GM23338 (cell line): ENCODE measurements at regions not wholly inside any gene's neighbourhood (a gene's known extent, or its start where the extent isn't known, plus 50 kb on each side); places are given as distances from the start of the nearest gene placed in this dataset.

Experiments used
- ATAC-seq: fragments of 200-7000 bp; cut with Tn5 transposase; 3 replicates; pipeline ENCODE4 v1.9.1; 2020
- DNase-seq: peaks from one replicate; pipeline ENCODE4 v3.0.0-alpha.2; 2015; ENCODE audit warnings: low spot score
- H2AFZ ChIP-seq: fragments of 200-600 bp; sonication (generic); 2 replicates; pipeline ENCODE4 v1.8.0; 2016; ENCODE audit warnings: antibody characterized with exemption, mild to moderate bottlenecking, moderate library complexity
- H3F3A ChIP-seq: fragments of 200-600 bp; sonication (generic); replicated peaks from 2 replicates; pipeline ENCODE4 v1.8.0; 2017; ENCODE audit warnings: antibody characterized with exemption, mixed run types, low read depth
- H3K27ac ChIP-seq: fragments of 200-600 bp; sonication (generic); 2 replicates; pipeline ENCODE4 v1.6.1; 2016; ENCODE audit warnings: low read depth
- H3K27me3 ChIP-seq: fragments of 200-600 bp; sonication (generic); 2 replicates; pipeline ENCODE4 v1.8.0; 2016; ENCODE audit warnings: mild to moderate bottlenecking, mixed run types, moderate library complexity; ENCODE audit not compliant: insufficient read depth
- H3K36me3 ChIP-seq: fragments of 200-600 bp; sonication (generic); 2 replicates; pipeline ENCODE4 v1.8.0; 2016; ENCODE audit warnings: mild to moderate bottlenecking; ENCODE audit not compliant: insufficient read depth
- H3K4me1 ChIP-seq: fragments of 200-600 bp; sonication (generic); 2 replicates; pipeline ENCODE4 v1.8.0; 2016; ENCODE audit warnings: mild to moderate bottlenecking, moderate library complexity; ENCODE audit not compliant: insufficient read depth
- H3K4me2 ChIP-seq: fragments of 200-600 bp; sonication (generic); 2 replicates; pipeline ENCODE4 v1.7.1; 2017; ENCODE audit warnings: mixed run types
- H3K4me3 ChIP-seq: fragments of 200-600 bp; sonication (generic); 2 replicates; pipeline ENCODE4 v1.6.1; 2016; ENCODE audit warnings: mixed run types
- H3K79me2 ChIP-seq: fragments of 200-600 bp; sonication (generic); replicated peaks from 2 replicates; pipeline ENCODE4 v1.8.0; 2017; ENCODE audit warnings: mild to moderate bottlenecking; ENCODE audit not compliant: insufficient read depth
- H3K9me2 ChIP-seq: fragments of 200-600 bp; sonication (generic); 2 replicates; pipeline ENCODE4 v1.8.0; 2017; ENCODE audit not compliant: insufficient read depth
- H4K20me1 ChIP-seq: fragments of 200-600 bp; sonication (generic); replicated peaks from 2 replicates; pipeline ENCODE4 v1.8.0; 2017; ENCODE audit warnings: mild to moderate bottlenecking; ENCODE audit not compliant: insufficient read depth
- H3K27ac Mint-ChIP-seq: 2 replicates; pipeline ENCODE4 v1.8.0; 2020; ENCODE audit warnings: inconsistent platforms, mild to moderate bottlenecking, moderate library complexity, mixed read lengths
- H3K27me3 Mint-ChIP-seq: 3 replicates; pipeline ENCODE4 v1.8.0; 2022; ENCODE audit warnings: low read depth, mild to moderate bottlenecking, moderate library complexity, mixed read lengths, inconsistent platforms; ENCODE audit not compliant: insufficient read depth, poor library complexity
- H3K36me3 Mint-ChIP-seq: 3 replicates; pipeline ENCODE4 v1.8.0; 2021; ENCODE audit warnings: low read depth, mild to moderate bottlenecking, inconsistent platforms, moderate library complexity, mixed read lengths
- H3K4me1 Mint-ChIP-seq: 3 replicates; pipeline ENCODE4 v1.8.0; 2020; ENCODE audit warnings: mild to moderate bottlenecking, inconsistent platforms, mixed read lengths
- H3K4me3 Mint-ChIP-seq: 3 replicates; pipeline ENCODE4 v1.8.0; 2021; ENCODE audit warnings: moderate library complexity, mild to moderate bottlenecking, inconsistent platforms, mixed read lengths
- H3K9me3 Mint-ChIP-seq: 3 replicates; pipeline ENCODE4 v1.8.0; 2020; ENCODE audit warnings: moderate library complexity, mild to moderate bottlenecking, inconsistent platforms, mixed read lengths
- NANOG ChIP-seq: IDR thresholded peaks from 2 replicates; pipeline ENCODE4 v1.6.1; 2016; ENCODE audit warnings: antibody characterized with exemption, borderline replicate concordance
- POLR2AphosphoS5 ChIP-seq: IDR thresholded peaks from 2 replicates; pipeline ENCODE4 v1.6.1; 2016; ENCODE audit warnings: antibody characterized with exemption, low read depth
- STAT1 ChIP-seq: IDR thresholded peaks from one replicate; pipeline ENCODE4 v1.6.1; 2016; ENCODE audit warnings: antibody characterized with exemption; ENCODE audit not compliant: unreplicated experiment
- ZNF114 ChIP-seq: fragments of 250-450 bp; sonication (Bioruptor Pico); IDR thresholded peaks from 2 replicates; pipeline ENCODE4 v1.5.0; 2020; ENCODE audit warnings: mild to moderate bottlenecking, moderate library complexity
- TF ChIP-seq, protein P1 (sequence below): IDR thresholded peaks from one replicate; pipeline ENCODE4 v1.6.1; 2018; ENCODE audit warnings: antibody characterized with exemption; ENCODE audit not compliant: unreplicated experiment
- TF ChIP-seq, protein P2 (sequence below): fragments of 250-450 bp; sonication (Bioruptor Pico); IDR thresholded peaks from 2 replicates; pipeline ENCODE4 v1.5.0; 2020; ENCODE audit warnings: mild to moderate bottlenecking, moderate library complexity
- TF ChIP-seq, protein P3 (sequence below): IDR thresholded peaks from 2 replicates; pipeline ENCODE4 v1.6.1; 2016; ENCODE audit warnings: antibody characterized with exemption
- TF ChIP-seq, protein P4 (sequence below), 2 experiments: fragments of 200-600 bp in 1 of 2; sonication (generic) in 1 of 2; conservative IDR thresholded peaks; 2 replicates each; pipeline versions ENCODE4 v1.5.1 to v1.6.1; 2016 to 2017; ENCODE audit warnings: antibody characterized with exemption in 2 of 2, low read depth in 2 of 2, mild to moderate bottlenecking in 2 of 2, moderate library complexity in 1 of 2

DNA sequence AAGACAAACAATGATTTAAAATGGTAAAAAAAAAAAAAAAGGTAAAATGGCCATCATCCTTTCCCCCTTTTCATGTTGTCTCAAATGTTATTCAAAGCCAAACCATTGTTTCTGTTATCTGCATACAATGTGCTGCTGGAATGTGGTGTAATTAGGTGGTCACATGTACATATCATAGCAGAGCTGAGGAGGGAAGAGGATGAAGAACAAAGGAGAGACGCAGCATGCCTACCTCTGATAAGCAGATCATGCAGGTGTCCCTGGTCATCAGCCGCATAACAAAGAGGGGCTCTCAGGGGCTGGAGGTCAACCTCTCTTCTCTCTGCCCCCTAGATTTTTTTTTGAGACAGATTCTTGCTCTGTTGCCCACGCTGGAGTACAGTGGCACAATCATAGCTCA is 141.0 kb downstream of the CARTPT start (continued):
- TF ChIP-seq, protein P1, sequence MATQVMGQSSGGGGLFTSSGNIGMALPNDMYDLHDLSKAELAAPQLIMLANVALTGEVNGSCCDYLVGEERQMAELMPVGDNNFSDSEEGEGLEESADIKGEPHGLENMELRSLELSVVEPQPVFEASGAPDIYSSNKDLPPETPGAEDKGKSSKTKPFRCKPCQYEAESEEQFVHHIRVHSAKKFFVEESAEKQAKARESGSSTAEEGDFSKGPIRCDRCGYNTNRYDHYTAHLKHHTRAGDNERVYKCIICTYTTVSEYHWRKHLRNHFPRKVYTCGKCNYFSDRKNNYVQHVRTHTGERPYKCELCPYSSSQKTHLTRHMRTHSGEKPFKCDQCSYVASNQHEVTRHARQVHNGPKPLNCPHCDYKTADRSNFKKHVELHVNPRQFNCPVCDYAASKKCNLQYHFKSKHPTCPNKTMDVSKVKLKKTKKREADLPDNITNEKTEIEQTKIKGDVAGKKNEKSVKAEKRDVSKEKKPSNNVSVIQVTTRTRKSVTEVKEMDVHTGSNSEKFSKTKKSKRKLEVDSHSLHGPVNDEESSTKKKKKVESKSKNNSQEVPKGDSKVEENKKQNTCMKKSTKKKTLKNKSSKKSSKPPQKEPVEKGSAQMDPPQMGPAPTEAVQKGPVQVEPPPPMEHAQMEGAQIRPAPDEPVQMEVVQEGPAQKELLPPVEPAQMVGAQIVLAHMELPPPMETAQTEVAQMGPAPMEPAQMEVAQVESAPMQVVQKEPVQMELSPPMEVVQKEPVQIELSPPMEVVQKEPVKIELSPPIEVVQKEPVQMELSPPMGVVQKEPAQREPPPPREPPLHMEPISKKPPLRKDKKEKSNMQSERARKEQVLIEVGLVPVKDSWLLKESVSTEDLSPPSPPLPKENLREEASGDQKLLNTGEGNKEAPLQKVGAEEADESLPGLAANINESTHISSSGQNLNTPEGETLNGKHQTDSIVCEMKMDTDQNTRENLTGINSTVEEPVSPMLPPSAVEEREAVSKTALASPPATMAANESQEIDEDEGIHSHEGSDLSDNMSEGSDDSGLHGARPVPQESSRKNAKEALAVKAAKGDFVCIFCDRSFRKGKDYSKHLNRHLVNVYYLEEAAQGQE = no peak
- TF ChIP-seq STAT1 = no peak
- TF ChIP-seq, protein P2, sequence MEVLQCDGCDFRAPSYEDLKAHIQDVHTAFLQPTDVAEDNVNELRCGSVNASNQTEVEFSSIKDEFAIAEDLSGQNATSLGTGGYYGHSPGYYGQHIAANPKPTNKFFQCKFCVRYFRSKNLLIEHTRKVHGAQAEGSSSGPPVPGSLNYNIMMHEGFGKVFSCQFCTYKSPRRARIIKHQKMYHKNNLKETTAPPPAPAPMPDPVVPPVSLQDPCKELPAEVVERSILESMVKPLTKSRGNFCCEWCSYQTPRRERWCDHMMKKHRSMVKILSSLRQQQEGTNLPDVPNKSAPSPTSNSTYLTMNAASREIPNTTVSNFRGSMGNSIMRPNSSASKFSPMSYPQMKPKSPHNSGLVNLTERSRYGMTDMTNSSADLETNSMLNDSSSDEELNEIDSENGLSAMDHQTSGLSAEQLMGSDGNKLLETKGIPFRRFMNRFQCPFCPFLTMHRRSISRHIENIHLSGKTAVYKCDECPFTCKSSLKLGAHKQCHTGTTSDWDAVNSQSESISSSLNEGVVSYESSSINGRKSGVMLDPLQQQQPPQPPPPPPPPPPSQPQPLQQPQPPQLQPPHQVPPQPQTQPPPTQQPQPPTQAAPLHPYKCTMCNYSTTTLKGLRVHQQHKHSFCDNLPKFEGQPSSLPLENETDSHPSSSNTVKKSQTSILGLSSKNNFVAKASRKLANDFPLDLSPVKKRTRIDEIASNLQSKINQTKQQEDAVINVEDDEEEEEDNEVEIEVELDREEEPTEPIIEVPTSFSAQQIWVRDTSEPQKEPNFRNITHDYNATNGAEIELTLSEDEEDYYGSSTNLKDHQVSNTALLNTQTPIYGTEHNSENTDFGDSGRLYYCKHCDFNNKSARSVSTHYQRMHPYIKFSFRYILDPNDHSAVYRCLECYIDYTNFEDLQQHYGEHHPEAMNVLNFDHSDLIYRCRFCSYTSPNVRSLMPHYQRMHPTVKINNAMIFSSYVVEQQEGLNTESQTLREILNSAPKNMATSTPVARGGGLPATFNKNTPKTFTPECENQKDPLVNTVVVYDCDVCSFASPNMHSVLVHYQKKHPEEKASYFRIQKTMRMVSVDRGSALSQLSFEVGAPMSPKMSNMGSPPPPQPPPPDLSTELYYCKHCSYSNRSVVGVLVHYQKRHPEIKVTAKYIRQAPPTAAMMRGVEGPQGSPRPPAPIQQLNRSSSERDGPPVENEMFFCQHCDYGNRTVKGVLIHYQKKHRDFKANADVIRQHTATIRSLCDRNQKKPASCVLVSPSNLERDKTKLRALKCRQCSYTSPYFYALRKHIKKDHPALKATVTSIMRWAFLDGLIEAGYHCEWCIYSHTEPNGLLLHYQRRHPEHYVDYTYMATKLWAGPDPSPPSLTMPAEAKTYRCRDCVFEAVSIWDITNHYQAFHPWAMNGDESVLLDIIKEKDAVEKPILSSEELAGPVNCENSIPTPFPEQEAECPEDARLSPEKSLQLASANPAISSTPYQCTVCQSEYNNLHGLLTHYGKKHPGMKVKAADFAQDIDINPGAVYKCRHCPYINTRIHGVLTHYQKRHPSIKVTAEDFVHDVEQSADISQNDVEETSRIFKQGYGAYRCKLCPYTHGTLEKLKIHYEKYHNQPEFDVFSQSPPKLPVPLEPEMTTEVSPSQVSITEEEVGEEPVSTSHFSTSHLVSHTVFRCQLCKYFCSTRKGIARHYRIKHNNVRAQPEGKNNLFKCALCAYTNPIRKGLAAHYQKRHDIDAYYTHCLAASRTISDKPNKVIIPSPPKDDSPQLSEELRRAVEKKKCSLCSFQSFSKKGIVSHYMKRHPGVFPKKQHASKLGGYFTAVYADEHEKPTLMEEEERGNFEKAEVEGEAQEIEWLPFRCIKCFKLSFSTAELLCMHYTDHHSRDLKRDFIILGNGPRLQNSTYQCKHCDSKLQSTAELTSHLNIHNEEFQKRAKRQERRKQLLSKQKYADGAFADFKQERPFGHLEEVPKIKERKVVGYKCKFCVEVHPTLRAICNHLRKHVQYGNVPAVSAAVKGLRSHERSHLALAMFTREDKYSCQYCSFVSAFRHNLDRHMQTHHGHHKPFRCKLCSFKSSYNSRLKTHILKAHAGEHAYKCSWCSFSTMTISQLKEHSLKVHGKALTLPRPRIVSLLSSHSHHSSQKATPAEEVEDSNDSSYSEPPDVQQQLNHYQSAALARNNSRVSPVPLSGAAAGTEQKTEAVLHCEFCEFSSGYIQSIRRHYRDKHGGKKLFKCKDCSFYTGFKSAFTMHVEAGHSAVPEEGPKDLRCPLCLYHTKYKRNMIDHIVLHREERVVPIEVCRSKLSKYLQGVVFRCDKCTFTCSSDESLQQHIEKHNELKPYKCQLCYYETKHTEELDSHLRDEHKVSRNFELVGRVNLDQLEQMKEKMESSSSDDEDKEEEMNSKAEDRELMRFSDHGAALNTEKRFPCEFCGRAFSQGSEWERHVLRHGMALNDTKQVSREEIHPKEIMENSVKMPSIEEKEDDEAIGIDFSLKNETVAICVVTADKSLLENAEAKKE (CRISPR knock-in tag) = no peak

DNA sequence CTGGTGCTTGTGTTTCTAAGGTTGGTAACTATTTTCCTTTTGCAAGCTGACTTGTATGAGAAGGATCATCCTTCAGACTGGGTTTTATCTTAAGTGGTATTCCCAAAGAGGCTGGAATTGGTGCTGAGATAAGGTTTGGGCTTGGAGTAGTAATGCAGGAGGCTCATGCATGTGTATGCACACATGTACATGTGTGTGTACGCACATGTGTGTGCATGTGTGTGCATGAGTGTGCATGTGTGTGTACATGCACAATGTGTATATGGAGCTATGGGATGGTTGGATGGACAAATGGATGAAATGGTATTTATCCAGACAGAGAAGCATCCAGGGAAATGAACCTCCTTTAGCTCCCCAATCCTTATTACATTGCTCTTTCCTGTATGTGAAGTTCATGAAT is 142.6 kb downstream of the CARTPT start:
- Histone ChIP-seq H2AFZ (no peak overlapping the region), H3K27ac (no peak overlapping the region), H3K4me3 (no peak overlapping the region), H3K4me1 (no peaks in the 10 kb centered on the region), H3K4me2 (no peak overlapping the region), H3F3A (no peaks in the 10 kb centered on the region), H3K9me2 (no peaks in the 10 kb centered on the region; the same call in 1 of the 2 replicates), H3K36me3 (no peaks in the 10 kb centered on the region), H3K79me2 (no peaks in the 10 kb centered on the region), H4K20me1 (no peaks in the 10 kb centered on the region), H3K27me3 (no peaks in the 10 kb centered on the region)
- H3K4me3 Mint-ChIP-seq = no peak overlapping the region
- H3K36me3 Mint-ChIP-seq = 0 out of 3 replicates have a peak, but pooled peaks cover 3% of the 10 kb centered on the region
- ATAC-seq (no peak), DNase-seq (no peak)
- H3K4me1 Mint-ChIP-seq = peaks cover 12% of the 10 kb centered on the region; the same call in 2 of the 3 replicates
- H3K27me3 Mint-ChIP-seq = no peaks in the 10 kb centered on the region
- H3K27ac Mint-ChIP-seq = no peak overlapping the region
- peaks cover 8% of the 10 kb centered on the region; the same call in 2 of the 3 replicates for H3K9me3 Mint-ChIP-seq
- TF ChIP-seq, protein P3, sequence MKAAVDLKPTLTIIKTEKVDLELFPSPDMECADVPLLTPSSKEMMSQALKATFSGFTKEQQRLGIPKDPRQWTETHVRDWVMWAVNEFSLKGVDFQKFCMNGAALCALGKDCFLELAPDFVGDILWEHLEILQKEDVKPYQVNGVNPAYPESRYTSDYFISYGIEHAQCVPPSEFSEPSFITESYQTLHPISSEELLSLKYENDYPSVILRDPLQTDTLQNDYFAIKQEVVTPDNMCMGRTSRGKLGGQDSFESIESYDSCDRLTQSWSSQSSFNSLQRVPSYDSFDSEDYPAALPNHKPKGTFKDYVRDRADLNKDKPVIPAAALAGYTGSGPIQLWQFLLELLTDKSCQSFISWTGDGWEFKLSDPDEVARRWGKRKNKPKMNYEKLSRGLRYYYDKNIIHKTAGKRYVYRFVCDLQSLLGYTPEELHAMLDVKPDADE = no peak
- no peak for TF ChIP-seq ZNF114 (CRISPR knock-in tag)
- TF ChIP-seq, protein P1 = no peak
- TF ChIP-seq POLR2AphosphoS5 = no peak
- TF ChIP-seq NANOG = no peak
- no peak for TF ChIP-seq STAT1
- TF ChIP-seq, protein P4, sequence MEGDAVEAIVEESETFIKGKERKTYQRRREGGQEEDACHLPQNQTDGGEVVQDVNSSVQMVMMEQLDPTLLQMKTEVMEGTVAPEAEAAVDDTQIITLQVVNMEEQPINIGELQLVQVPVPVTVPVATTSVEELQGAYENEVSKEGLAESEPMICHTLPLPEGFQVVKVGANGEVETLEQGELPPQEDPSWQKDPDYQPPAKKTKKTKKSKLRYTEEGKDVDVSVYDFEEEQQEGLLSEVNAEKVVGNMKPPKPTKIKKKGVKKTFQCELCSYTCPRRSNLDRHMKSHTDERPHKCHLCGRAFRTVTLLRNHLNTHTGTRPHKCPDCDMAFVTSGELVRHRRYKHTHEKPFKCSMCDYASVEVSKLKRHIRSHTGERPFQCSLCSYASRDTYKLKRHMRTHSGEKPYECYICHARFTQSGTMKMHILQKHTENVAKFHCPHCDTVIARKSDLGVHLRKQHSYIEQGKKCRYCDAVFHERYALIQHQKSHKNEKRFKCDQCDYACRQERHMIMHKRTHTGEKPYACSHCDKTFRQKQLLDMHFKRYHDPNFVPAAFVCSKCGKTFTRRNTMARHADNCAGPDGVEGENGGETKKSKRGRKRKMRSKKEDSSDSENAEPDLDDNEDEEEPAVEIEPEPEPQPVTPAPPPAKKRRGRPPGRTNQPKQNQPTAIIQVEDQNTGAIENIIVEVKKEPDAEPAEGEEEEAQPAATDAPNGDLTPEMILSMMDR (conservative IDR thresholded peaks at IDR 0.05; ENCODE audit: low read depth in 2 of 2) = no peak
